K562 (cell line): ENCODE measurements at regions not wholly inside any gene's neighbourhood (a gene's known extent, or its start where the extent isn't known, plus 50 kb on each side); places are given as distances from the start of the nearest gene placed in this dataset.
A peak's percentile ranks its signal among the peaks of the same experiment; 100 is the strongest.

Source experiments
- ARID4B ChIP-seq: sonication (generic); formaldehyde crosslinking; IDR thresholded peaks from 2 replicates; pipeline ENCODE4 v1.8.0; 2022; ENCODE audit warnings: mild to moderate bottlenecking, missing genetic modification reagents
- ATF1 ChIP-seq, 2 experiments: fragments of 450-650 bp in 1 of 2; IDR thresholded peaks; 2 replicates each; pipeline ENCODE4 v1.6.1; 2016; ENCODE audit warnings: missing compliant biosample characterization in 1 of 2, missing genetic modification characterization in 1 of 2
- BHLHE40 ChIP-seq: IDR thresholded peaks from 2 replicates; pipeline ENCODE4 v1.6.1; 2011; ENCODE audit warnings: low read length, improper control_type of control experiment
- CHD4 ChIP-seq: fragments of 200-600 bp; sonication (generic); IDR thresholded peaks from 3 replicates; pipeline ENCODE4 v1.6.1; 2012; ENCODE audit warnings: low read depth, mild to moderate bottlenecking, mixed read lengths, low read length, inconsistent platforms; ENCODE audit not compliant: insufficient read depth, insufficient replicate concordance, poor library complexity, severe bottlenecking
- CSDE1 ChIP-seq, 2 experiments: fragments of 450-650 bp; IDR thresholded peaks; 2 replicates each; pipeline ENCODE4 v1.6.1; 2016; ENCODE audit warnings: mild to moderate bottlenecking in 1 of 2
- CTBP1 ChIP-seq: fragments of 450-650 bp; IDR thresholded peaks from 2 replicates; pipeline ENCODE4 v1.6.1; 2016; ENCODE audit warnings: borderline replicate concordance
- FOSL1 ChIP-seq: fragments of 200-800 bp; sonication (Bioruptor generic); conservative IDR thresholded peaks from 2 replicates; pipeline ENCODE4 v1.6.1; 2016; ENCODE audit warnings: missing genetic modification characterization, missing compliant biosample characterization
- HNRNPLL ChIP-seq: fragments of 200-400 bp; formaldehyde crosslinking; IDR thresholded peaks from 2 replicates; pipeline ENCODE4 v1.6.1; 2017; ENCODE audit warnings: low read length, low read depth, mild to moderate bottlenecking; ENCODE audit not compliant: poor library complexity, severe bottlenecking
- KDM4B ChIP-seq, 2 experiments: fragments of 450-650 bp in 1 of 2; sonication (generic) in 1 of 2; IDR thresholded peaks; 2 replicates each; pipeline ENCODE4 v1.6.1; 2016 to 2017; ENCODE audit warnings: borderline replicate concordance in 2 of 2, antibody characterized with exemption in 1 of 2, low read depth in 1 of 2, mild to moderate bottlenecking in 1 of 2
- KLF6 ChIP-seq: fragments of 250-450 bp; sonication (Bioruptor Pico); IDR thresholded peaks from 2 replicates; pipeline ENCODE4 v1.4.0; 2020; ENCODE audit warnings: mild to moderate bottlenecking, moderate library complexity, borderline replicate concordance
- L3MBTL2 ChIP-seq: fragments of 450-650 bp; IDR thresholded peaks from 2 replicates; pipeline ENCODE4 v1.6.1; 2016; ENCODE audit warnings: mild to moderate bottlenecking, moderate library complexity
- MEIS2 ChIP-seq: fragments of 450-650 bp; IDR thresholded peaks from 2 replicates; pipeline ENCODE4 v1.6.1; 2014; ENCODE audit warnings: mild to moderate bottlenecking; ENCODE audit not compliant: partially characterized antibody
- NFIC ChIP-seq: fragments of 450-650 bp; IDR thresholded peaks from 2 replicates; pipeline ENCODE4 v1.6.1; 2017; ENCODE audit warnings: mild to moderate bottlenecking, inconsistent platforms
- NR2C1 ChIP-seq, 2 experiments: fragments of 450-650 bp; IDR thresholded peaks; 2 replicates each; pipeline ENCODE4 v1.6.1; 2017; ENCODE audit warnings: mild to moderate bottlenecking in 2 of 2, antibody characterized with exemption in 1 of 2, inconsistent platforms in 1 of 2, missing compliant biosample characterization in 1 of 2, missing genetic modification characterization in 1 of 2
- RBBP5 ChIP-seq: fragments of 200-600 bp; sonication (generic); IDR thresholded peaks from 2 replicates; pipeline ENCODE4 v1.6.1; 2012; ENCODE audit warnings: borderline replicate concordance, mild to moderate bottlenecking, low read length, control low read depth, inconsistent platforms; ENCODE audit not compliant: insufficient read depth, poor library complexity, severe bottlenecking
- TAF15 ChIP-seq: fragments of 200-400 bp; formaldehyde crosslinking; IDR thresholded peaks from 2 replicates; pipeline ENCODE4 v1.6.1; 2017; ENCODE audit warnings: mild to moderate bottlenecking, low read depth, low read length, moderate library complexity
- TFAM ChIP-seq: fragments of 250-450 bp; sonication (Bioruptor Pico); conservative IDR thresholded peaks from 2 replicates; pipeline ENCODE4 v1.5.0; 2021; ENCODE audit warnings: mild to moderate bottlenecking, moderate library complexity
- ZBED1 ChIP-seq: IDR thresholded peaks from 2 replicates; pipeline ENCODE4 v1.6.1; 2014
- ZC3H8 ChIP-seq: fragments of 450-650 bp; IDR thresholded peaks from 2 replicates; pipeline ENCODE4 v1.6.1; 2017
- ZNF133 ChIP-seq: fragments of 250-450 bp; sonication (Bioruptor Pico); IDR thresholded peaks from 2 replicates; pipeline ENCODE4 v1.4.0; 2020; ENCODE audit warnings: mild to moderate bottlenecking
- ZNF311 ChIP-seq: fragments of 250-450 bp; sonication (Bioruptor Pico); IDR thresholded peaks from 2 replicates; pipeline ENCODE4 v1.4.0; 2020; ENCODE audit warnings: mild to moderate bottlenecking, moderate library complexity
- ZNF324 ChIP-seq: fragments of 250-450 bp; sonication (Bioruptor Pico); IDR thresholded peaks from 2 replicates; pipeline ENCODE4 v1.4.0; 2020; ENCODE audit warnings: mild to moderate bottlenecking
- ZNF512 ChIP-seq: IDR thresholded peaks from 2 replicates; pipeline ENCODE4 v1.6.1; 2016; ENCODE audit warnings: missing genetic modification characterization, missing compliant biosample characterization
- ZNF644 ChIP-seq: fragments of 200-800 bp; sonication (Bioruptor generic); IDR thresholded peaks from 2 replicates; pipeline ENCODE4 v1.6.1; 2016; ENCODE audit warnings: low read depth, missing genetic modification characterization, missing compliant biosample characterization

- TF ChIP-seq CHD4 = no peak
- TF ChIP-seq KLF6 (CRISPR knock-in tag) = no peak
- TF ChIP-seq TAF15 = no peak
- peak; percentile 91; the same call in 1 of the 2 replicates for TF ChIP-seq CTBP1
- peak; percentile 56 for TF ChIP-seq L3MBTL2
- no peak for TF ChIP-seq HNRNPLL
- TF ChIP-seq RBBP5 = no peak
- TF ChIP-seq NR2C1 (IDR thresholded peaks at IDR 0.05) = no peak
- TF ChIP-seq NR2C1 (tag; IDR thresholded peaks at IDR 0.05) = no peak
- TF ChIP-seq NFIC = peak; percentile 23; the same call in 1 of the 2 replicates
- TF ChIP-seq MEIS2 = peak; percentile 99
- TF ChIP-seq ZNF133 (CRISPR knock-in tag) = no peak
- peak; percentile 74 for TF ChIP-seq ZNF512
- TF ChIP-seq ARID4B (CRISPR knock-in tag) = no peak
- no peak for TF ChIP-seq KDM4B (IDR thresholded peaks at IDR 0.05; ENCODE audit: borderline replicate concordance in 2 of 2, low read depth in 1 of 2)
- no peak for TF ChIP-seq ZBED1
- TF ChIP-seq CSDE1 (IDR thresholded peaks at IDR 0.05) = no peak
- no peak for TF ChIP-seq ZNF311 (CRISPR knock-in tag)
- TF ChIP-seq BHLHE40 = peak; percentile 32; the same call in 1 of the 2 replicates
- TF ChIP-seq ZC3H8 = no peak
- no peak for TF ChIP-seq TFAM (CRISPR knock-in tag)
- 0 out of 2 replicates have a peak, but pooled peaks have one; percentile 45 for TF ChIP-seq ZNF644 (tag)
- no peak for TF ChIP-seq FOSL1 (tag)
- TF ChIP-seq ZNF324 (CRISPR knock-in tag) = no peak
- TF ChIP-seq ATF1 (CRISPR knock-in tag; IDR thresholded peaks at IDR 0.05) = no peak
- 0 out of 2 replicates have a peak, but pooled peaks have one; percentile 16 for TF ChIP-seq ATF1 (tag; IDR thresholded peaks at IDR 0.05)
These were observed 109.7 kb upstream of the ZBTB40 start (continued) for GRCh38 chr1:22341791-22342605.
